Left lobe of liver (tissue), 2 donors: ENCODE measurements at regions not wholly inside any gene's neighbourhood (a gene's known extent, or its start where the extent isn't known, plus 50 kb on each side); places are given as distances from the start of the nearest gene placed in this dataset.

ENCODE experiments used
- ATAC-seq: fragments of 200-7000 bp; cut with Tn5 transposase; one replicate; pipeline ENCODE4 v1.9.1; 2020; ENCODE audit warnings: mild to moderate bottlenecking, moderate library complexity
- DNase-seq: peaks from one replicate; pipeline ENCODE4 v3.0.0-alpha.2; 2020; ENCODE audit warnings: low spot score
- donor health status: DM: no; HTN: no; CAD: no; lungs with moderate emphysema.
- donor health status: DM: no; HTN: yes; CAD: no.

GRCh38 chr6:126419901-126420300, 80.0 kb downstream of the CENPW start:
- no peak for DNase-seq
- ATAC-seq: no peak

- no peak for ATAC-seq
- DNase-seq: no peak
These were observed 83.0 kb downstream of the CENPW start for GRCh38 chr6:126422912-126423311.

GRCh38 chr6:126427713-126428112, 87.8 kb downstream of the CENPW start:
- DNase-seq (no peak), ATAC-seq (peak; percentile 92)

GRCh38 chr6:126429866-126430265, 90.0 kb downstream of the CENPW start:
- no peak for ATAC-seq
- no peak for DNase-seq

GRCh38 chr6:126432564-126432963, 92.6 kb downstream of the CENPW start:
- ATAC-seq: peak; percentile 24

GRCh38 chr6:126433927-126434326, 94.0 kb downstream of the CENPW start:
- no peak for ATAC-seq
- DNase-seq: no peak

More at GRCh38 chr6:126432564-126432963, 92.6 kb downstream of the CENPW start:
- DNase-seq: no peak

GRCh38 chr6:126437205-126437604, 97.3 kb downstream of the CENPW start:
- ATAC-seq (peak; percentile 54), DNase-seq (no peak)

GRCh38 chr6:126439040-126439439, 99.1 kb downstream of the CENPW start:
- ATAC-seq: no peak
- no peak for DNase-seq

- no peak for DNase-seq
- ATAC-seq: no peak
These were observed 101.0 kb downstream of the CENPW start for GRCh38 chr6:126440923-126441322.

GRCh38 chr6:126444659-126445273, 104.9 kb downstream of the CENPW start:
- DNase-seq: no peak
- no peak for ATAC-seq

- ATAC-seq: no peak
These were observed 106.3 kb downstream of the CENPW start for GRCh38 chr6:126446248-126446647.

GRCh38 chr6:126447367-126447766, 107.5 kb downstream of the CENPW start:
- DNase-seq (no peak), ATAC-seq (no peak)

More at GRCh38 chr6:126446248-126446647, 106.3 kb downstream of the CENPW start:
- DNase-seq: no peak

- DNase-seq: no peak
- no peak for ATAC-seq
These were observed 121.1 kb downstream of the CENPW start for GRCh38 chr6:126461045-126461444.

GRCh38 chr6:126464245-126464644, 124.3 kb downstream of the CENPW start:
- DNase-seq: no peak
- no peak for ATAC-seq

GRCh38 chr6:126475449-126475848, 135.5 kb downstream of the CENPW start:
- DNase-seq (no peak), ATAC-seq (no peak)

GRCh38 chr6:126477678-126478077, 137.8 kb downstream of the CENPW start:
- ATAC-seq (no peak), DNase-seq (no peak)

- ATAC-seq: no peak
- DNase-seq: no peak
These were observed 140.4 kb downstream of the CENPW start for GRCh38 chr6:126480268-126480667.

- no peak for DNase-seq
- no peak for ATAC-seq
These were observed 141.4 kb downstream of the CENPW start for GRCh38 chr6:126481319-126481718.

GRCh38 chr6:126504792-126505191, 164.9 kb downstream of the CENPW start:
- ATAC-seq (no peak), DNase-seq (no peak)

- ATAC-seq (peak; percentile 74), DNase-seq (no peak)
These were observed 173.3 kb downstream of the CENPW start for GRCh38 chr6:126513198-126513597.

- ATAC-seq (no peak), DNase-seq (no peak)
These were observed 176.5 kb downstream of the CENPW start for GRCh38 chr6:126516411-126516810.

- no peak for ATAC-seq
These were observed 185.0 kb downstream of the CENPW start for GRCh38 chr6:126524811-126525326.

GRCh38 chr6:126526547-126526946, 186.6 kb downstream of the CENPW start:
- no peak for ATAC-seq
- no peak for DNase-seq

More at GRCh38 chr6:126524811-126525326, 185.0 kb downstream of the CENPW start:
- DNase-seq: no peak
